Colonic mucosa (tissue), 4 donors: ENCODE measurements at regions not wholly inside any gene's neighbourhood (a gene's known extent, or its start where the extent isn't known, plus 50 kb on each side); places are given as distances from the start of the nearest gene placed in this dataset.

Source experiments
- DNase-seq: peaks from one replicate; pipeline ENCODE4 v3.0.0-alpha.2; 2020
- H3K27ac ChIP-seq: fragments of 200-600 bp; one replicate; pipeline ENCODE4 v1.8.0; 2021
- H3K27me3 ChIP-seq: fragments of 200-600 bp; one replicate; pipeline ENCODE4 v1.8.0; 2021
- H3K36me3 ChIP-seq: fragments of 200-600 bp; one replicate; pipeline ENCODE4 v1.8.0; 2021
- H3K4me1 ChIP-seq: fragments of 200-600 bp; one replicate; pipeline ENCODE4 v1.8.0; 2021; ENCODE audit warnings: mild to moderate bottlenecking
- H3K4me3 ChIP-seq: fragments of 200-600 bp; one replicate; pipeline ENCODE4 v1.8.0; 2021
- H3K9ac ChIP-seq, 2 donors: one replicate each; pipeline ENCODE4 v1.7.0; 2013; ENCODE audit warnings: control low read depth in 2 of 2, low read depth in 2 of 2, low read length in 2 of 2
- H3K9me3 ChIP-seq: fragments of 200-600 bp; one replicate; pipeline ENCODE4 v1.8.0; 2021
- intact Hi-C: fragments of 100-400 bp; cut with DNase I; formaldehyde crosslinking; loops from one replicate; pipeline ENCODE4 v1.14.1; 2022
- TF ChIP-seq, protein P1 (sequence below): fragments of 200-600 bp; IDR thresholded peaks from one replicate; pipeline ENCODE4 v1.8.0; 2022; ENCODE audit warnings: antibody characterized with exemption, mild to moderate bottlenecking
- donor health status: healthy.
- donor health status: DM: no; HTN: no; CAD: no.
- donor health status: DM: no; HTN: no; CAD: no.

DNA sequence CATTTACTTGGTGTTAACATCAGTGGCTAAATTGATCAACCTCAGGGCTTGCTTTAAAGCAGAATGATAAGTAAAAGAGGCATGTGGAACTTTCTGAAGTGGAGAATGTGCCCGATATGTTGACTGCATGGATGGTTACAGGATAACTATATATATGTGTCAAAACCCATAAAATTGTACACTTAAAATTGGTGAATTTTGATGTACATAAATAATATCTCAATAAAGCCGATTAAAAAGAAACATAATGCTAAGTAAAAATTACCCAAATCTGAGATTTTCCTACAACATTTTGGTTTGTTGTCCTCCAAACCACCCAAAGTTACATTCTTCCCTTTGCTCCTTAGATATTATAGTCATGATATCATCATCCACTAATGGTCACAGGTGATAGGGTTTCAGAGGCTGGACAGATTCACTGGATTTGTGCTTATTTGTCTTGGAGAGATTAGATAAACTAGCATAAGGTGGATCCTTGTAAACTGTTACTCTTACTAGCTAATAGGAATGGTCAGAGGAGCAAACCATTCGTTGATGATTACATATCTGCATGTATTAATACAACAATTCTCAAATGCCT is 119.7 kb upstream of the RPS23 start:
- intact Hi-C loops, result no loop called here
- no peak overlapping the region for H3K4me3 ChIP-seq
- TF ChIP-seq, protein P1, sequence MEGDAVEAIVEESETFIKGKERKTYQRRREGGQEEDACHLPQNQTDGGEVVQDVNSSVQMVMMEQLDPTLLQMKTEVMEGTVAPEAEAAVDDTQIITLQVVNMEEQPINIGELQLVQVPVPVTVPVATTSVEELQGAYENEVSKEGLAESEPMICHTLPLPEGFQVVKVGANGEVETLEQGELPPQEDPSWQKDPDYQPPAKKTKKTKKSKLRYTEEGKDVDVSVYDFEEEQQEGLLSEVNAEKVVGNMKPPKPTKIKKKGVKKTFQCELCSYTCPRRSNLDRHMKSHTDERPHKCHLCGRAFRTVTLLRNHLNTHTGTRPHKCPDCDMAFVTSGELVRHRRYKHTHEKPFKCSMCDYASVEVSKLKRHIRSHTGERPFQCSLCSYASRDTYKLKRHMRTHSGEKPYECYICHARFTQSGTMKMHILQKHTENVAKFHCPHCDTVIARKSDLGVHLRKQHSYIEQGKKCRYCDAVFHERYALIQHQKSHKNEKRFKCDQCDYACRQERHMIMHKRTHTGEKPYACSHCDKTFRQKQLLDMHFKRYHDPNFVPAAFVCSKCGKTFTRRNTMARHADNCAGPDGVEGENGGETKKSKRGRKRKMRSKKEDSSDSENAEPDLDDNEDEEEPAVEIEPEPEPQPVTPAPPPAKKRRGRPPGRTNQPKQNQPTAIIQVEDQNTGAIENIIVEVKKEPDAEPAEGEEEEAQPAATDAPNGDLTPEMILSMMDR, result no peak

DNA sequence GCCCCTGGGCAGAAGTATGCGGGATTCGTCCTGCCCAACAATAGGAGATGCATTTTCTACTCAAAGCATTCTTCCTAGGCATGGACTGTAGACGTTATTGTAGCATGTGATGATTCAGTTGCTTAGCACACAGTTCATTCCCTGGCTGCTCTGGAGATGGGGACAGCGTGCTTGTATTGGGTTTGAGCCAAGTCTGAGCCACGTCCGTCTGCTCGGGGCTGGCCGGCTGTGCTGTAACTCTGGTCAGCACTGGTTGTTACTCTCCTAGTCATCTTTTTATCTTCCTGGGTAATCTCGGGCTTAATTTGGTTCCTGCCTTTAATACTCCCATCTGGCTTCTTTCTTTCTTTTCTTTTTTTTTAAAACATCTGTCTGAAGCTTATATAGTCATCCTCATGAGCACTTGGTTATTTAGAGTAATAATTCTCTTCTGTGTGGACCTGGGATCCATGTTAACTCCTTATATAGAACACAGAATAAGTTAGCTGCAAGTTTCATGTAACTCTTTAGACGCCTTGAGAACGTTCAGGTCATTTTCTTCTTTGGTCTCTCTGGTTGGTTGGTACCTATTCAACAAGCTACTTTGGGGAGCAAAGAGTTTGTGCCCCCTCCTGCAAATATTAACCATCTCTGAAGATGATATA is 118.8 kb upstream of the RPS23 start:
- Histone ChIP-seq H3K4me3 (no peak overlapping the region), H3K9me3 (no peaks in the 10 kb centered on the region), H3K36me3 (no peaks in the 10 kb centered on the region), H3K9ac (no peak overlapping the region), H3K4me1 (no peaks in the 10 kb centered on the region), H3K27ac (no peak overlapping the region), H3K27me3 (no peaks in the 10 kb centered on the region)
- intact Hi-C loops, result no loop called here
- DNase-seq, result peak; percentile 29
- TF ChIP-seq, protein P1, result no peak

More for the DNA sequence above, 119.7 kb upstream of the RPS23 start:
- H3K9me3 ChIP-seq, result no peaks in the 10 kb centered on the region
- DNase-seq, result no peak
- H3K27me3 ChIP-seq, result no peaks in the 10 kb centered on the region
- H3K4me1 ChIP-seq, result no peaks in the 10 kb centered on the region
- H3K9ac ChIP-seq, result no peak overlapping the region
- no peak overlapping the region for H3K27ac ChIP-seq
- no peaks in the 10 kb centered on the region for H3K36me3 ChIP-seq

DNA sequence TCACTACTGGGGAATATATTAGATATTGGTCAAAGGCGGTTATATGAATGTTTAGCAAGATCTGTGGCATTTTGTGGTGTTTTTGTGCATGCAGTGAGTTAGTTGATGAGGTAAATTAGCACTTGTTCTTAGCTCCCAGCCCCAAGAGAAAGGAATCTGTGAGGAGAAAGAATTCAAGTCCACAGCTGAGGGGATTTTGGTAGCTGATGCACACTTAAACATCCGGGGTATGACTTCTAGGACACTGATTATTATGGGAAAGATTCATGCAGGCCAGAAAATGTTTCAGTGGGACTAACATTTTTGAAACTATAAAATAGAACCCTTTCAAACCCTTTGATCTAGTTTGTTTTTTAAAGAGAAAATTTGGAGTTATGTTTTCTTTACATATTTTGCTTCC is 118.2 kb upstream of the RPS23 start:
- TF ChIP-seq, protein P1, result no peak
- H3K27ac ChIP-seq, result no peak overlapping the region
- H3K4me1 ChIP-seq, result no peaks in the 10 kb centered on the region
- H3K9me3 ChIP-seq, result no peaks in the 10 kb centered on the region
- H3K9ac ChIP-seq, result no peak overlapping the region
- H3K36me3 ChIP-seq, result no peaks in the 10 kb centered on the region
- no peak for DNase-seq
- no peaks in the 10 kb centered on the region for H3K27me3 ChIP-seq
- no peak overlapping the region for H3K4me3 ChIP-seq
- intact Hi-C loops, result no loop called here

DNA sequence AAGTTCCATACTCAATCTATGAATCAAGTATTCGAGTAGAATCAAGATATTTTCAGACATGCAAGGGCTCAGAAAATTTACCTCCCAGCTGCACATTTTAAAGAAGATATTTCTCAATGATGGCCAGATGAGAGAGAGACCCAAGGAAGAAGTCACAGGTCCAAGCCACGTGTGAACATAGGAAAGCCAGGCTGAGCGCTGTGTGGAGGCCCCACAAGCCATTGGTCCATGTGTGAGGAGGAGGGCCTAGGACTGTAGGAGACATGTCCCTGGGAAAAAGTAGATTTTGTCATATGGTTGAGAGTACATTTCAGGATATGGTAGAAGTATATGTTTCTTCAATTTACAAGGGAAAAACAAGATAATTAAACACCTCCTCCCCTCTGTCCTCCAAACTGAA is 115.8 kb upstream of the RPS23 start:
- H3K4me3 ChIP-seq, result no peak overlapping the region
- no peaks in the 10 kb centered on the region for H3K36me3 ChIP-seq
- TF ChIP-seq, protein P1, result no peak
- H3K27me3 ChIP-seq, result no peaks in the 10 kb centered on the region
- no peak for DNase-seq
- no peaks in the 10 kb centered on the region for H3K9me3 ChIP-seq
- no peak overlapping the region for H3K9ac ChIP-seq
- no peak overlapping the region for H3K27ac ChIP-seq
- intact Hi-C loops, result no loop called here
- H3K4me1 ChIP-seq, result no peaks in the 10 kb centered on the region

DNA sequence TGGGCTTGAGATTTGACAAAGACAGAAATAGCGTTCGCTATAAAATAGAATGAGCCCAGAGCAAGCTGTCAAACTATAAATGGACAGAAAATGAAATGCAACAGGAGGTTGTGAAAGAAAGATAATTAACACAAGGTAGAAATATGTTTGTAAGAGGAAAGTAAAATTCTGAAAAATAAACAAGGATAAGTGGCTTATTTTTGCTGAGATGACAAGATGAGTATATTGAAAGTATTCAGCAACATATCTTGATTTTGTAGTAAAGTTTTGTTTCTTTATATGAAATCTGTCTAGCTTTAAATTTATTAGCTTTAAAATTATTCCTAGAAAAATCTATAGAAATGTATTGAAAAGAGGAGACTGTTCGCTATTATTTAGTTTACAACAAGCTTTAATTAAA is 111.9 kb upstream of the RPS23 start:
- H3K9ac ChIP-seq, result no peak overlapping the region

More for the DNA sequence above, 111.9 kb upstream of the RPS23 start:
- TF ChIP-seq, protein P1, result no peak
- H3K4me1 ChIP-seq, result no peaks in the 10 kb centered on the region
- H3K4me3 ChIP-seq, result no peak overlapping the region
- no peaks in the 10 kb centered on the region for H3K27me3 ChIP-seq
- H3K36me3 ChIP-seq, result no peaks in the 10 kb centered on the region
- no peak for DNase-seq
- no peak overlapping the region for H3K27ac ChIP-seq
- no peaks in the 10 kb centered on the region for H3K9me3 ChIP-seq
- intact Hi-C loops, result no loop called here
